LNCAP (cell line): ENCODE measurements at regions not wholly inside any gene's neighbourhood (a gene's known extent, or its start where the extent isn't known, plus 50 kb on each side); places are given as distances from the start of the nearest gene placed in this dataset.
A peak's percentile ranks its signal among the peaks of the same experiment; 100 is the strongest.

Source experiments
- CTCF ChIP-seq: fragments of 450-650 bp; IDR thresholded peaks from 2 replicates; pipeline ENCODE4 v1.5.1; 2017; ENCODE audit warnings: mild to moderate bottlenecking

- TF ChIP-seq CTCF: no peak
Observed at GRCh38 chr9:18394847-18395351, 79.1 kb upstream of the ADAMTSL1 start.

DNA sequence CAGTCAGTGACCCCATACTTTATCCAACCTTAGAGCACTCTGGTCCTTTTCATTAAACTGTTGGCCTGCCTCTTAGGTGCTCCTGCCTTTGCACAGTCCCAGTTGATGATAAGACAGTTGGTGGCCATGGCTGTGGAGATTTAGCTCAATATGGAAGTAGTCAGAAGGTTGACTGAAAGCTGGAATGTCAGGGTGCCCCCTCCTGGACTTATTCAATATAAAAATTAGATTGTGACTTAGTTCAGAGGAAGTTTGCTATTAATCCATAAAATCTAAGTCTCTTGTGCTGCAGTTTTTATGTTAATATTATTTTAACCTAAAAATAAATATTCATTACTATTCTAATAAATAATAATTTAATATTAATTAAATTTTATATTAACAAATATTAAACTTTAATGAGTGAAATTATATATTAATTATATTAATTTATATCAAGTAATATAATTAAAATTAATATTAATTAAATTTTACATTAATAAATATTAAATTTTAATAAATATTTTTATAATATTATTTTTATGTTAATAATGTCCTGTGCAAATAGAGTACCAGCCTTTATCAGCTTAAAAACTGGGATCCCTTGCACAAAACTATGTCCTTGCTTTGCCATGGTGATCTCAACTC is 77.7 kb upstream of the ADAMTSL1 start:
- peak; percentile 32; the same call in 1 of the 2 replicates for TF ChIP-seq CTCF

GRCh38 chr9:18397076-18397475 is 76.9 kb upstream of the ADAMTSL1 start:
- no peak for TF ChIP-seq CTCF

DNA sequence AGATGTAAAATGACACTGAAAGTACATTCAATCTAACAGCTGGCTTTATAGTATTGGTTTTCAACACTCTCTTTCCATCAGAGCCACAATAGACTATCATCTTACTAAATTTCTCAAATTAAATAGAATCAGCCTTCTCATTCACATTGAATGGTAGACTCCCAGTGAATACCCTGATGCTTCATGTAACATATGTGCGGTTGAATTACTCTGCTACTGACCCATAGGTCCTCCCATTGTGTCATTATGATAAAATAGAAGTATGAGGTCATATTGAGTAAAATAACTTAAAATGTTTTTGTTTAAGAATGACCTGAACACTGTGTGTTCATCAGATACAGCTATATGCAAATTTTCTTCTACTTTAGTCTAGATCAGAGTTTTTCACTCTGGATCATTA is 75.9 kb upstream of the ADAMTSL1 start:
- no peak for TF ChIP-seq CTCF

- TF ChIP-seq CTCF: no peak
Observed at GRCh38 chr9:18404434-18405029, 69.4 kb upstream of the ADAMTSL1 start.

GRCh38 chr9:18405240-18405639 is 68.7 kb upstream of the ADAMTSL1 start:
- no peak for TF ChIP-seq CTCF

GRCh38 chr9:18410983-18411382 is 63.0 kb upstream of the ADAMTSL1 start:
- no peak for TF ChIP-seq CTCF

DNA sequence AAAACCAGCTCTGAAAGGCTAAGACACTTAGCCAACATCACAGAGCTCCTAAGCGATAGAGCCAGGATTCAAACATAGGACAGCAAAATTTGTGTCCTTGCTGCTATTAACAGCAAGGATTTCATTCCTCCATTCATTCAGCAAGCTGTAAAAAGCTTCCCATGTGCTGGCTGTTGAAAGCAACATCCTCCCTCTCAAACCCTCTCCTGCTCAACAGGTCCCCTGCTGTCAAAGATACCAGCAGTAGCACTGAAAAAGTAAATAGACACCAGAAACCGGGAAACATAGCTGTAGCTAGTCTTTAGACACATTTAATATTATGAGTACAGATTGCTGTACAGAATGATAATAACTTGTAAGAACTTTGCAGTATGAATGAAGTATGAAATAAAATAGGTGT is 52.6 kb upstream of the ADAMTSL1 start:
- no peak for TF ChIP-seq CTCF
